CD4-positive, alpha-beta T cell treated with Interleukin-1 beta for 1 hour (primary cell): ENCODE measurements at regions not wholly inside any gene's neighbourhood (a gene's known extent, or its start where the extent isn't known, plus 50 kb on each side); places are given as distances from the start of the nearest gene placed in this dataset.

Source experiments
- DNase-seq, 2 donors: peaks; one replicate each; pipeline ENCODE4 v3.0.0-alpha.2; 2020 to 2022

DNA sequence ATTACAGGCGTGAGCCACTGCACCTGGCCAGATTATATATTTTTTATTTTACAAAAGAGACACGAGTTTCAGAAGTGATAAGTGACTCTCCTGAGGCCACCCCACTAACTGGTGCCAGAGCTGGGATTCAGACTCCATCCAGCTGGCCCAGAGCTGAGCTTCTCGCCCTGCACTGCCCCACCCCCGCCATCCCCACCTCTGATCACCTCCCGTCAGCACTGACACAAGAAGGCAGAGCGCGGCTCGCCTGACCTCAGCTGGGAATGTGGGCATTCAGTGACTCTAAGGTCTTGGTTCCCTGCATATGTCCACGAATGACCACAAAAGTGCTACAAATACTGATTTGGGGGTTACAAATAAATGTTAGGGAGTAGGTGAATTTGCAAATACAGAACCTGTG is 56.1 kb upstream of the GALNT15 start:
- no peak for DNase-seq

- DNase-seq: no peak
Observed at GRCh38 chr3:16119887-16120286, 54.6 kb upstream of the GALNT15 start.

DNA sequence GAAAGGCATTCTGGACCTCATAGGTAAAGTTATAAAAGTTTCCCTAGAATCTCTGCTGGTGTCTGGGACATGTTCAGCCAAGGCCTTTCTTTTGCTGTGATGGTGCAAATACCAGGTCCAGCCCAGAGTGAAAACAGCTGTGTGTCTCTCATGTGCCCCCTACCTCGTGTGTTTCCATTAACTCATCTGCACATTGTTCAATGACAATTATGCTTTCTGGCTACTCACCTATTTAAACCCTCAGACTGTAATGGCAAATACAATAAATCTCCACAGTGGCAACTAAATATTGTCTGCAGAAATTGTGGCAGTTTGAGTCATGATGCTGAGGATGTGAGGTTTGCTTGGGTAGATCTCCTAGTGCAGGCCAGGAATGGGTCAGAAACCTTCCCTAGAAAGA is 53.1 kb upstream of the GALNT15 start:
- DNase-seq: no peak

- DNase-seq: no peak
Observed at GRCh38 chr3:16122155-16122554, 52.3 kb upstream of the GALNT15 start.

DNA sequence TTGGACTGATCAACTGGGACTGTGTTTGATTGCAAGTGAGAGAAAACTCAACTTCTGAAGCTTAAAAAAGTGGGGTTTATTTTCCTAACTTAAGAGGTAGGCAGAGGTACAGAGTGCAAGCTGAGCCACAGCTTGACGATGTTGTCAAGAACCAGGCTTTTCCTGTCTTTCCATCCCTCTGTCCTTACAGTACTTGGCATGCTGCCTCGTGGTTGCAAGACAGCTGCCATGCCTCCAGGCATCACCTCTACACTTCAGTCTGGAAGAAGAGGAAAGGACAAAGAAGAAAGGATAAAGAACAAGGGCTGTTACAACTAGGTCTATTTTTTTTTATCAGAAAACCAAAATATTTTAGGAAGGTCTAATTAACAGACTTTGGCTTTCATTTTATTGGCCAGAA is 51.8 kb upstream of the GALNT15 start:
- DNase-seq: no peak

- DNase-seq: no peak
Observed at GRCh38 chr3:16124636-16125035, 49.8 kb upstream of the GALNT15 start.
